ENCODE measurements at regions not wholly inside any gene's neighbourhood (a gene's known extent, or its start where the extent isn't known, plus 50 kb on each side); places are given as distances from the start of the nearest gene placed in this dataset.
"Not testable (repeated sequence)": the region's sequence is repeated elsewhere in the genome, so short reads cannot be mapped to it uniquely, and the experiment has no call there.

GRCh38 chr13:99087954-99088491 lies 110.2 kb upstream of the DOCK9 start:
- Histone ChIP-seq H3K79me2 (ENCODE audit: low read length) (no peaks in the 10 kb centered on the region), H4K20me1 (ENCODE audit: insufficient read depth, low read length) (no peaks in the 10 kb centered on the region), H2AFZ (ENCODE audit: low read depth, low read length) (peak overlapping the region; percentile 88), H3K9me3 (ENCODE audit: insufficient read depth, low read length) (no peaks in the 10 kb centered on the region), H3K36me3 (replicated peaks; ENCODE audit: low read depth, low read length) (no peaks in the 10 kb centered on the region), H3K4me3 (ENCODE audit: low read length) (peak overlapping the region; percentile 81), H3K27me3 (ENCODE audit: low read depth, low read length) (peaks cover 21% of the 10 kb centered on the region), H3K27ac (ENCODE audit: low read length) (peak overlapping the region; percentile 15), H3K9ac (ENCODE audit: low read length) (peak overlapping the region; percentile 74), H3K4me1 (ENCODE audit: low read length) (peaks cover 27% of the 10 kb centered on the region), H3K4me2 (ENCODE audit: low read length) (peak overlapping the region; percentile 80)
- TF ChIP-seq CTCF (IDR thresholded peaks at IDR 0.05; ENCODE audit: low read depth, low read length) (no peak), EZH2phosphoT487 (IDR thresholded peaks at IDR 0.05; ENCODE audit: low read depth) (no peak)

GRCh38 chr13:99093997-99094396 lies 106.7 kb upstream of the UBAC2 start:
- no peak overlapping the region for H3K9ac ChIP-seq (ENCODE audit: low read length)
- peaks cover 24% of the 10 kb centered on the region for H3K27me3 ChIP-seq (ENCODE audit: low read depth, low read length)
- no peak overlapping the region for H2AFZ ChIP-seq (ENCODE audit: low read depth, low read length)
- H3K27ac ChIP-seq (ENCODE audit: low read length) = no peak overlapping the region
- no peaks in the 10 kb centered on the region for H3K9me3 ChIP-seq (ENCODE audit: insufficient read depth, low read length)
- no peak overlapping the region for H3K4me3 ChIP-seq (ENCODE audit: low read length)
- H3K36me3 ChIP-seq (replicated peaks; ENCODE audit: low read depth, low read length) = no peaks in the 10 kb centered on the region
- H3K4me1 ChIP-seq (ENCODE audit: low read length) = no peaks in the 10 kb centered on the region
- H3K79me2 ChIP-seq (ENCODE audit: low read length) = no peaks in the 10 kb centered on the region
- H4K20me1 ChIP-seq (ENCODE audit: insufficient read depth, low read length) = no peaks in the 10 kb centered on the region
- TF ChIP-seq EZH2phosphoT487 (IDR thresholded peaks at IDR 0.05; ENCODE audit: low read depth) (no peak), CTCF (IDR thresholded peaks at IDR 0.05; ENCODE audit: low read depth, low read length) (no peak)
- H3K4me2 ChIP-seq (ENCODE audit: low read length) = no peak overlapping the region

GRCh38 chr13:99101831-99102230 lies 98.8 kb upstream of the UBAC2 start:
- H3K36me3 ChIP-seq (replicated peaks; ENCODE audit: low read depth, low read length); H3K4me2 ChIP-seq (ENCODE audit: low read length); H3K4me3 ChIP-seq (ENCODE audit: low read length); H3K27ac ChIP-seq (ENCODE audit: low read length); H3K4me1 ChIP-seq (ENCODE audit: low read length); H4K20me1 ChIP-seq (ENCODE audit: insufficient read depth, low read length); H3K9me3 ChIP-seq (ENCODE audit: insufficient read depth, low read length); H3K27me3 ChIP-seq (ENCODE audit: low read depth, low read length); H3K9ac ChIP-seq (ENCODE audit: low read length); H3K79me2 ChIP-seq (ENCODE audit: low read length); H2AFZ ChIP-seq (ENCODE audit: low read depth, low read length): not testable (repeated sequence)

GRCh38 chr13:99103536-99103935 lies 97.1 kb upstream of the UBAC2 start:
- no peaks in the 10 kb centered on the region for H4K20me1 ChIP-seq (ENCODE audit: insufficient read depth, low read length)
- no peaks in the 10 kb centered on the region for H3K4me1 ChIP-seq (ENCODE audit: low read length)
- H3K27ac ChIP-seq (ENCODE audit: low read length) = no peak overlapping the region
- 0 out of 2 replicates have a peak, but pooled peaks cover 2% of the 10 kb centered on the region for H3K27me3 ChIP-seq (ENCODE audit: low read depth, low read length)
- no peaks in the 10 kb centered on the region for H3K79me2 ChIP-seq (ENCODE audit: low read length)
- H3K4me3 ChIP-seq (ENCODE audit: low read length) = no peak overlapping the region
- H3K36me3 ChIP-seq (replicated peaks; ENCODE audit: low read depth, low read length) = no peaks in the 10 kb centered on the region
- no peak overlapping the region for H3K4me2 ChIP-seq (ENCODE audit: low read length)
- H2AFZ ChIP-seq (ENCODE audit: low read depth, low read length) = no peak overlapping the region
- TF ChIP-seq EZH2phosphoT487 (IDR thresholded peaks at IDR 0.05; ENCODE audit: low read depth) = no peak
- no peak for TF ChIP-seq CTCF (IDR thresholded peaks at IDR 0.05; ENCODE audit: low read depth, low read length)
- no peak overlapping the region for H3K9ac ChIP-seq (ENCODE audit: low read length)
- no peaks in the 10 kb centered on the region for H3K9me3 ChIP-seq (ENCODE audit: insufficient read depth, low read length)

Measured in OCI-LY3 (cell line).